D721Med (cell line): ENCODE measurements at regions not wholly inside any gene's neighbourhood (a gene's known extent, or its start where the extent isn't known, plus 50 kb on each side); places are given as distances from the start of the nearest gene placed in this dataset.
"Not testable (repeated sequence)": the region's sequence is repeated elsewhere in the genome, so short reads cannot be mapped to it uniquely, and the experiment has no call there.

ENCODE experiments used
- DNase-seq: peaks from one replicate; pipeline ENCODE4 v3.0.0; 2011; ENCODE audit warnings: low spot score; ENCODE audit not compliant: insufficient read length
- FAIRE-seq: peaks from 2 replicates; lab custom pipeline; 2011; peaks lifted over from hg19 to GRCh38; lab: Jason Lieb, UNC
- CTCF ChIP-seq: IDR thresholded peaks from 2 replicates; pipeline ENCODE4 v1.5.1; 2012; ENCODE audit warnings: mild to moderate bottlenecking, control low read depth; ENCODE audit not compliant: insufficient read depth; ENCODE audit errors: missing control alignments

- no peak for FAIRE-seq
- no peak for DNase-seq
Observed at GRCh38 chr2:186159101-186159500, 327.0 kb upstream of the ZC3H15 start.

GRCh38 chr2:186164325-186164724 is 321.7 kb upstream of the ZC3H15 start:
- TF ChIP-seq CTCF: no peak
- no peak for DNase-seq
- FAIRE-seq: no peak

More at GRCh38 chr2:186159101-186159500, 327.0 kb upstream of the ZC3H15 start:
- no peak for TF ChIP-seq CTCF

GRCh38 chr2:186170693-186171092 is 315.4 kb upstream of the ZC3H15 start:
- TF ChIP-seq CTCF: no peak
- FAIRE-seq: no peak
- DNase-seq: no peak

GRCh38 chr2:186181625-186182024 is 304.4 kb upstream of the ZC3H15 start:
- no peak for TF ChIP-seq CTCF
- FAIRE-seq: peak; percentile 21
- no peak for DNase-seq

- not testable (repeated sequence) for DNase-seq, FAIRE-seq
Observed at GRCh38 chr2:186182366-186182765, 303.7 kb upstream of the ZC3H15 start.

GRCh38 chr2:186183406-186183805 is 302.7 kb upstream of the ZC3H15 start:
- no peak for TF ChIP-seq CTCF
- DNase-seq (no peak), FAIRE-seq (no peak)

- DNase-seq (no peak), FAIRE-seq (no peak)
Observed at GRCh38 chr2:186187854-186188253, 298.2 kb upstream of the ZC3H15 start.

More at GRCh38 chr2:186187854-186188253, 298.2 kb upstream of the ZC3H15 start:
- TF ChIP-seq CTCF: no peak
